Fibroblast of the aortic adventitia (primary cell): ENCODE measurements at regions not wholly inside any gene's neighbourhood (a gene's known extent, or its start where the extent isn't known, plus 50 kb on each side); places are given as distances from the start of the nearest gene placed in this dataset.
"Not testable (repeated sequence)": the region's sequence is repeated elsewhere in the genome, so short reads cannot be mapped to it uniquely, and the experiment has no call there.

ENCODE experiments used
- DNase-seq: peaks from one replicate; pipeline ENCODE4 v3.0.0-alpha.2; 2010; ENCODE audit warnings: low read depth
- H3K4me3 ChIP-seq: 2 replicates; pipeline ENCODE4 v1.5.1; 2011; ENCODE audit warnings: low read depth, mild to moderate bottlenecking, control low read depth, low read length, moderate library complexity
- TF ChIP-seq, protein P1 (sequence below): IDR thresholded peaks from 2 replicates; pipeline ENCODE4 v1.5.1; 2011; ENCODE audit warnings: mild to moderate bottlenecking, low read length, control low read depth, inconsistent platforms; ENCODE audit not compliant: insufficient read depth

DNA sequence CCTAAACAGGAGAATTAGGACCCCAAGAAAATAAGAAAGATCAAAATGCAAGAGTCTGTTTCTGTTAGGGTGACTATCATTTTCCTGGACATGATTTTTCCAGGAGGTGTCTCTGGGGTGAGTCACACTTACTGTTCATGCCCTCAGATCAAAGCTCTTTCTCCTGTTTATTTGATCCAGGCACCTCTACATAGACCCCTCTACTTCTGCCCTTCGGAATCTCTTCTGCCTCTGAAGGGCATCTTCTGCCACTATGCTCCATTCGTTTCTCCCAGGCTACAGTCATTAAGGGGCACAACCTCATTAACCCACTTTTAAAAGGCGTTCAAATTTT is 1328.0 kb downstream of the GATA3 start:
- H3K4me3 ChIP-seq: no peak overlapping the region
- TF ChIP-seq, protein P1, sequence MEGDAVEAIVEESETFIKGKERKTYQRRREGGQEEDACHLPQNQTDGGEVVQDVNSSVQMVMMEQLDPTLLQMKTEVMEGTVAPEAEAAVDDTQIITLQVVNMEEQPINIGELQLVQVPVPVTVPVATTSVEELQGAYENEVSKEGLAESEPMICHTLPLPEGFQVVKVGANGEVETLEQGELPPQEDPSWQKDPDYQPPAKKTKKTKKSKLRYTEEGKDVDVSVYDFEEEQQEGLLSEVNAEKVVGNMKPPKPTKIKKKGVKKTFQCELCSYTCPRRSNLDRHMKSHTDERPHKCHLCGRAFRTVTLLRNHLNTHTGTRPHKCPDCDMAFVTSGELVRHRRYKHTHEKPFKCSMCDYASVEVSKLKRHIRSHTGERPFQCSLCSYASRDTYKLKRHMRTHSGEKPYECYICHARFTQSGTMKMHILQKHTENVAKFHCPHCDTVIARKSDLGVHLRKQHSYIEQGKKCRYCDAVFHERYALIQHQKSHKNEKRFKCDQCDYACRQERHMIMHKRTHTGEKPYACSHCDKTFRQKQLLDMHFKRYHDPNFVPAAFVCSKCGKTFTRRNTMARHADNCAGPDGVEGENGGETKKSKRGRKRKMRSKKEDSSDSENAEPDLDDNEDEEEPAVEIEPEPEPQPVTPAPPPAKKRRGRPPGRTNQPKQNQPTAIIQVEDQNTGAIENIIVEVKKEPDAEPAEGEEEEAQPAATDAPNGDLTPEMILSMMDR: no peak
- no peak for DNase-seq

DNA sequence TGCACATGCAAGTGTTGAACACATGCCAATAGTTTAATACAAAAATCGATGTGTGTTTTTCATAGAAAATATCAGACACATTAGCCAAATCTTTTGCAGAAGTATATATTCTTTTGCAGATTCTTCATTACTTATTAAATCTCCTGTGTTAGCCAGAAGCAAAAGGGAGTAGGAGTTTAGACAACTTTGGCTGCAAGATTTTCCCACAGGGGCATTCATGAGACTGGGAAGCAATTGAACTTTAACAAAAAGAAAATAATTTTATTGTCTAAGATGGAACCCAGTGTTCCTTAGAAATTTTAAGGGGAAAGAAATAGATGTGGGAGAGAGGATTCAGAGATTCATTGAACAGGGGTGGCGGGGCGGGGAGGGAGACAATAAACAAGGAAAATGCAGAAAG is 1336.0 kb downstream of the GATA3 start:
- TF ChIP-seq, protein P1: no peak
- no peak for DNase-seq
- H3K4me3 ChIP-seq: no peak overlapping the region

DNA sequence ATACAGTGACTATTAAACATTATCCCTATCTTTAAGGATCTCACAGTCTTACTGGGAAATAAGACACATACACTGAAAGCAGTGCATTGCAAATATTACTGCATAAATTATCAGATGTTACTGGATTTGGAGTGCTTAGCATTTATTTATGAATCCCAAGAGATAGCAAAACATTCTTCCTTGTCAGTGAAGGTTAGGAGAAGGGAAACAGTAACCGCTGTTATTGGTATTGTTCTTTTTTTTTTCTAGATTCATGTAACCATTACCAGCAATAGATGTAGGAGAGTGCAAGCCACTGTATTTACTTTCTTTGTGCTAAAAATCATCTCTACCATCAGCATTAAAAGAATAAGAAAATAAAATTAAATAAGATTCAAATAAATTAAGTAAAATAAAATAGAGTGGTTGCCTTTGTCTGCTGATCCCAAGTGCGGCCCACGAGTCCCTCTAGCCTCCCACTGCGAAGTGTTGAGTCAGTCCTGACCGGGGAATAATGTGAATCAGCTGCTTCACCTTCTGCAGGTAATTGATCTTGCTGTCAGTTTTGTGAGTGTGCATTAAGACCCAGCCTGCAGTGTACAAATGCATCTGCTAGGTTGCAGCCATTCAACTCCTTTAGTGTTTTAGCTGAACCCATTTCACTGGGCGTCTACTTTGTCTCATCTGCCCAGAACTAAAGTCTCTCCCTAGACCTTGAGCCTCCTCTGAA is 1344.9 kb downstream of the GATA3 start:
- H3K4me3 ChIP-seq: no peak overlapping the region
- TF ChIP-seq, protein P1: no peak
- DNase-seq: no peak

DNA sequence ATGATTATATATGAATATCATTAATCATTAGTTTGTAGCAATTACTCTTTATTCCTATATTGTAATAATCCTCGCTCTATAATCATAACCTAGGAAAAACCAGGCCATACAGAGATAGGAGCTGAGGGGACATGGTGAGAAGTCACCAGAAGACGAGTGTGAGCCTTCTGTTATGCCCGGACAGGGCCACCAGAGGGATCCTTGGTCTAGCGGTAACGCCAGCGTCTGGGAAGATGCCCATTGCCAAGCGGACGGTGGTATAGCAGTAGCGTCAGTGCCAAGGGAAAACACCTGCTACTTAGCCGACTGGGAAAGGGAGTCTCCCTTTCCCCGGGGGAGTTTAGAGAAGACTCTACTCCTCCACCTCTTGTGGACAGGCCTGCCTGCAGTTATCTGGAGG is 1347.6 kb downstream of the GATA3 start:
- H3K4me3 ChIP-seq, DNase-seq: not testable (repeated sequence)

DNA sequence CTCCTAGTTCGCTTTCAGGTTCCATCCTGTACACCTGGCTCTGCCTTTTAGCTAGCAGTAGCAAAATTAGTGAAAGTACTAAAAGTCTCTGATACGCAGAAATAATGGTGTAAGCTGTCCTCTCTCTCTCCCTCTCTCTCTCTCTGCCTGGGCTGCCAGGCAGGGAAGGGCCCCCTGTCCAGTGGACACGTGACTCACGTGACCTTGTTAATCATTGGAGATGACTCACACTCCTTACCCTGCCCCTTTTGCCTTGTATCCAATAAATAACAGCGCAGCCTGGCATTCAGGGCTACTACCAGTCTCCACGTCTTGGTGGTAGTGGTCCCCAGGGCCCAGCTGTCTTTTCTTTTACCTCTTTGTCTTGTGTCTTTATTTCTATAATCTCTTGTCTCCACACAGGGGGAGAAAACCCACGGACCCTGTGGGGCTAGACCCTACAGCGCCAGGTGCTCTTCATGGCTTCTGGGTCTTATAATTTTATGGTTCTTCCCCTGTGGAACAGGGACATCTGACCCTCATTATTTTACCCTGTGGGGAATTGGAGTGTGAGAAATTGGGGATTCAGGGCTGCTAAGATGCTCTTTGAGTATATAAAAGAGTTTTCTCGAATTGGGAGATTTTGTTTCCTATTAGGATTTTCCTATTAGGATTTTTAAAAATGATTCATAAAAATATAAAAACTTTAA is 1348.2 kb downstream of the GATA3 start:
- H3K4me3 ChIP-seq, DNase-seq: not testable (repeated sequence)

DNA sequence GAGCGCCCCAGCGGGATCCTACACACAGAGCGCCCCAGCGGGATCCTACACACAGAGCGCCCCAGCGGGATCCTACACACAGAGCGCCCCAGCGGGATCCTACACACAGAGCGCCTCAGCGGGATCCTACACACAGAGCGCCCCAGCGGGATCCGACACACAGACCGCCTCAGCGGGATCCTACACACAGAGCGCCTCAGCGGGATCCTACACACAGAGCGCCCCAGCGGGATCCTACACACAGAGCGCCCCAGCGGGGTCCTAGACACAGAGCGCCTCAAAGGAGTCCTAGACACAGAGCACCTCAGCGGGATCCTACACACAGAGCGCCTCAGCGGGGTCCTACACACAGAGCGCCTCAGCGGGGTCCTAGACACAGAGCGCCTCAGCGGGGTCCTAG is 1352.7 kb downstream of the GATA3 start:
- not testable (repeated sequence) for H3K4me3 ChIP-seq, DNase-seq

DNA sequence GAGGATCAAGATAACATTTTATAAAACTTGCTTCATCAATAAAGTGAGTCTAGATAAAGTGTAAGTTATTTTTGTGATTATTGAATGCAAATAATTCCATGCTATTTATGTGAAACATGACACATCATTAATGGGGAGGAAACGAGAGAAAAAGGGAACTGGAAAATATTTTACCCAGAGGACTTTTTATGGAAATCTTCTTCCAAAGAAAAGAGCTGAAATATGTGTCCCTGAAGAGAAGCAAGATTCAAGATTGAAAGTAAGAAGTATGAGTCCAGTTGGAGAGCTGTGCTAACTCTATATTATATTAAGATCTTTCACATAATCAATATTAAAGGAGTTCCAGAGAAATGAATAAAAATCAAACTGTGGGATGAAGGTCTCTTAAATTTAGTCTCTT is 1361.8 kb downstream of the GATA3 start:
- TF ChIP-seq, protein P1: no peak
- no peak for DNase-seq
- H3K4me3 ChIP-seq: no peak overlapping the region

DNA sequence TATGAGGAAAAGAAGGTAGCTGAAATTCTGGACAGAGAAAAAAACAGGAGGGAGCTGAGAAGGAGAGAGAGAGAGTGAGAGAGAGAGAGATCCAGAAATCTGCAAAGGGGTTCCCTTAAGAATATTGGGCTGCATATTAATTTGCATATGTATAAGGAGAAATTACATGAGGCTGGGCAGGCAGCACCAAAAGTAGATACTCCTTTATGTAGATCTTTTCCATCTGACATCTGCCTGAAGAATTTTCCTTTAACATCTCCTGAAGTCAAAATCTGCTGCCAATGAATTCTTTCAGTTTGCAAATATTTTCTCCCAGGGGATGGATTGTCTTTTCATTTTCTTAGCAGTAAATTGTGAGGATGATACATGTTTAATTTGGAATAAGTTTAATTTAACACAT is 1365.3 kb downstream of the GATA3 start:
- H3K4me3 ChIP-seq: no peak overlapping the region
- TF ChIP-seq, protein P1: no peak
- DNase-seq: no peak
